Thyroid gland (tissue), 4 donors: ENCODE measurements at regions not wholly inside any gene's neighbourhood (a gene's known extent, or its start where the extent isn't known, plus 50 kb on each side); places are given as distances from the start of the nearest gene placed in this dataset.

Source experiments
- DNase-seq, 2 donors: peaks; one replicate each; pipeline ENCODE4 v3.0.0-alpha.2; 2019
- H3K27ac ChIP-seq, 3 donors: fragments of 200-600 bp; sonication (generic); 1 replicate in 2 of 3; 2 replicates in 1 of 3; pipeline ENCODE4 v1.5.1; 2016 to 2019; ENCODE audit warnings: mild to moderate bottlenecking in 1 of 3, moderate library complexity in 1 of 3
- H3K27me3 ChIP-seq: fragments of 200-600 bp; sonication (generic); one replicate; pipeline ENCODE4 v1.5.1; 2019
- H3K36me3 ChIP-seq, 2 donors: fragments of 200-600 bp; sonication (generic); one replicate each; pipeline ENCODE4 v1.5.1; 2016 to 2019
- H3K4me1 ChIP-seq, 2 donors: fragments of 200-600 bp; sonication (generic); one replicate each; pipeline ENCODE4 v1.5.1; 2017 to 2019
- H3K4me3 ChIP-seq, 3 donors: fragments of 200-600 bp; sonication (generic); replicated peaks in 1 of 3; 1 replicate in 2 of 3; 2 replicates in 1 of 3; pipeline ENCODE4 v1.5.1; 2016; ENCODE audit warnings: mild to moderate bottlenecking in 1 of 3
- H3K9me3 ChIP-seq: fragments of 200-600 bp; sonication (generic); one replicate; pipeline ENCODE4 v1.5.1; 2017
- CTCF ChIP-seq, 6 experiments: fragments of 200-600 bp in 3 of 6; fragments of 450-650 bp in 3 of 6; sonication (generic) in 3 of 6; IDR thresholded peaks; one replicate each; pipeline ENCODE4 v1.5.1; 2016 to 2019; ENCODE audit warnings: antibody characterized with exemption in 6 of 6, mild to moderate bottlenecking in 2 of 6, inconsistent platforms in 1 of 6, moderate library complexity in 1 of 6
- POLR2A ChIP-seq, 2 donors: fragments of 450-650 bp; IDR thresholded peaks; one replicate each; pipeline ENCODE4 v1.6.1; 2017; ENCODE audit warnings: antibody characterized with exemption in 2 of 2, mild to moderate bottlenecking in 2 of 2, moderate library complexity in 1 of 2
- WGBS, 2 donors: methylation state at CpG; one replicate each; pipeline ENCODE4 v1.1.5; 2017; 5-methylcytosine and 5-hydroxymethylcytosine counted together
- intact Hi-C: fragments of 100-400 bp; cut with DNase I; formaldehyde crosslinking; loops from one replicate; pipeline ENCODE4 v1.15.1; 2023

- Histone ChIP-seq H3K27me3 (peaks cover 18% of the 10 kb centered on the region), H3K4me3 (no peak overlapping the region), H3K27ac (no peak overlapping the region), H3K4me1 (peaks cover 8 to 10% of the 10 kb centered on the region in 2 donors), H3K9me3 (no peaks in the 10 kb centered on the region), H3K36me3 (no peaks in the 10 kb centered on the region)
- 3 to 5% methylated on average over 10 of the region's 10 CpGs for WGBS, 2 donors
- DNase-seq, result no peak
- no peak for TF ChIP-seq CTCF (IDR thresholded peaks at IDR 0.05)
- no peak for TF ChIP-seq POLR2A (IDR thresholded peaks at IDR 0.05)
- intact Hi-C loops, result no loop called here
Observed at GRCh38 chr14:62117751-62118105, 355.5 kb downstream of the SNAPC1 start.

GRCh38 chr14:62118461-62118860 lies 356.2 kb downstream of the SNAPC1 start:
- Histone ChIP-seq H3K4me1 (peaks cover 8 to 10% of the 10 kb centered on the region in 2 donors), H3K9me3 (no peaks in the 10 kb centered on the region), H3K36me3 (no peaks in the 10 kb centered on the region), H3K4me3 (no peak overlapping the region), H3K27me3 (peaks cover 18% of the 10 kb centered on the region), H3K27ac (no peak overlapping the region)
- DNase-seq, result no peak
- intact Hi-C loops, result no loop called here
- TF ChIP-seq POLR2A (IDR thresholded peaks at IDR 0.05) (no peak), CTCF (IDR thresholded peaks at IDR 0.05) (no peak)
- 58 to 67% methylated on average over 4 of the region's 4 CpGs for WGBS, 2 donors

- H3K27me3 ChIP-seq, result peaks cover 18% of the 10 kb centered on the region
Observed at GRCh38 chr14:62118871-62119270, 356.7 kb downstream of the SNAPC1 start.

GRCh38 chr14:62123961-62124360 lies 361.7 kb downstream of the SNAPC1 start:
- H3K4me1 ChIP-seq, result no peaks in the 10 kb centered on the region
- DNase-seq, result no peak
- H3K9me3 ChIP-seq, result no peaks in the 10 kb centered on the region
- H3K36me3 ChIP-seq, result no peaks in the 10 kb centered on the region
- no peak overlapping the region for H3K4me3 ChIP-seq
- peaks cover 12% of the 10 kb centered on the region for H3K27me3 ChIP-seq
- TF ChIP-seq CTCF (IDR thresholded peaks at IDR 0.05) (no peak), POLR2A (IDR thresholded peaks at IDR 0.05) (no peak)
- no peak overlapping the region for H3K27ac ChIP-seq
- intact Hi-C loops, result loop anchor here (10.0 kb wide), 2 partner anchors 199 to 229 kb away; no protein-coding TSS in a partner anchor
- 67 to 91% methylated on average over 2 of the region's 2 CpGs for WGBS, 2 donors

More at GRCh38 chr14:62118871-62119270, 356.7 kb downstream of the SNAPC1 start:
- H3K4me3 ChIP-seq, result no peak overlapping the region
- H3K27ac ChIP-seq, result no peak overlapping the region
- TF ChIP-seq POLR2A (IDR thresholded peaks at IDR 0.05) (no peak), CTCF (IDR thresholded peaks at IDR 0.05) (no peak)
- H3K36me3 ChIP-seq, result no peaks in the 10 kb centered on the region
- no peak for DNase-seq
- intact Hi-C loops, result no loop called here
- WGBS, 2 donors, result 67 to 71% methylated on average over 6 of the region's 6 CpGs
- H3K9me3 ChIP-seq, result no peaks in the 10 kb centered on the region
- peaks cover 8 to 10% of the 10 kb centered on the region in 2 donors for H3K4me1 ChIP-seq

- Histone ChIP-seq H3K4me1 (no peaks in the 10 kb centered on the region), H3K27me3 (no peaks in the 10 kb centered on the region), H3K9me3 (no peaks in the 10 kb centered on the region), H3K4me3 (no peak overlapping the region), H3K36me3 (no peaks in the 10 kb centered on the region), H3K27ac (no peak overlapping the region)
- intact Hi-C loops, result loop anchor here (10.0 kb wide), 2 partner anchors 201 to 231 kb away; no protein-coding TSS in a partner anchor
- no peak for DNase-seq
- TF ChIP-seq POLR2A (IDR thresholded peaks at IDR 0.05) (no peak), CTCF (IDR thresholded peaks at IDR 0.05) (no peak)
Observed at GRCh38 chr14:62125793-62126192, 363.6 kb downstream of the SNAPC1 start.
